GM19463 (cell line): ENCODE measurements at regions not wholly inside any gene's neighbourhood (a gene's known extent, or its start where the extent isn't known, plus 50 kb on each side); places are given as distances from the start of the nearest gene placed in this dataset.

Source experiments
- ATAC-seq: cut with Tn5 transposase; IDR thresholded peaks from one replicate; pipeline ENCODE4 v1.9.1; 2021; ENCODE audit warnings: mild to moderate bottlenecking, moderate library complexity; ENCODE audit not compliant: unreplicated experiment

- no peak for ATAC-seq
Measured at GRCh38 chr2:145854039-145854755, 1334.3 kb upstream of the ZEB2 start.

- ATAC-seq, result no peak
Measured at GRCh38 chr2:145851730-145852129, 1331.8 kb upstream of the ZEB2 start.

GRCh38 chr2:145849466-145849865 lies 1329.5 kb upstream of the ZEB2 start:
- ATAC-seq, result no peak

DNA sequence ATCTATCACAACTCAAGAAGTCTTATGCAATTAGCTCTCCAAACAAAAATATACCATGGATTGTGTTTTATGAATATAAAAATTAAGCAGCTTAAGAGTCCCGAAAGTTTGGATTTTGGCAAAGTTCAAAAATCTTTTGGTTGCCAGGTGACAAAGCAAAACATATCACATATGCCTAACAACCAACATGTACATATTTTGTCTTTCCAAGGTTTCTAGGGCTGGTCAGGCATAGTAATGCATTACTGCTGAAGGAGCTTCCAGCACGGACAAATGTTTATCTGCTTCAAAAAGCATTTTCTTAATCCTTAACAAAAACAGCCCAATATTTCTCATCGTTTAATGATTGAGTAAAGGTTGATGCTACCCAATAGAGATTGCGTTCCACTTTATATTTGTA lies 1327.1 kb upstream of the ZEB2 start:
- ATAC-seq, result no peak

DNA sequence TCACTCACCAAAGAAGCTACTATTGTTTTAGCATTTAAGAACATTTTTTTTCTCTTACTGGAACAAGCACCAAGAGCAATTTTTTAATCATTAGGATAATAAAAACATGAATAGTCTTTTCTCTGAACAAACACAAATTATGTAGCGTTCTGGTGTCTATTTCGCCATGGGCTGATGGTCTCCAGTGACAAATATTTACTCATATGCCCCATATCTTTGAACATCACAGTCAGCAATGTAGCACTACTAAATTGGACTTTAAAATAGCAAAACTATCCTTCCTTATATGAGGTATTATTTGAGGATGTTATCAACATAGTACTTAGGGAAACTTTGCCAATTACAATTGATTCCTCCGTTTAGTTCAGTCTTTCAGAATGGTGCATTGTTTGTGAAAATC lies 1326.0 kb upstream of the ZEB2 start:
- ATAC-seq, result no peak

- ATAC-seq, result no peak
Measured at GRCh38 chr2:145845207-145845894, 1325.4 kb upstream of the ZEB2 start.

GRCh38 chr2:145841973-145842372 lies 1322.1 kb upstream of the ZEB2 start:
- no peak for ATAC-seq

DNA sequence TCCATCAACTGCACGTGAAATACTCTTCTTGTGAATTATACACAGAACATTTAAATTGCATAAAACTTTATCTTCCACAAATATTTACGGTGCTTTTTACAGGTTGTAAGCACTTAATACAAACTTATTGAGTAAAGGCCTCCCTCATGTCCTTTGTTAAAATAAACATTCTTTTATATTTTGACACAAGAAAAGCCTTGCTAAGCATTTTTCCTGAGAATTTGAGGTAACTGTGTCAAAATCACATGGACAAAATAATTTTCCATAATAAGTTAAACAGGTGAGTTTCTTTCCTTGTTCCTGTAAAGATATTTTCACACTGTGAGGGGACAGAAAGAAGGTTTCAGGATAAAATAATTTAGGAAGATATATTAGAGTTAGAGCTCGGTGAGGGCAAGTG lies 1317.1 kb upstream of the ZEB2 start:
- no peak for ATAC-seq

DNA sequence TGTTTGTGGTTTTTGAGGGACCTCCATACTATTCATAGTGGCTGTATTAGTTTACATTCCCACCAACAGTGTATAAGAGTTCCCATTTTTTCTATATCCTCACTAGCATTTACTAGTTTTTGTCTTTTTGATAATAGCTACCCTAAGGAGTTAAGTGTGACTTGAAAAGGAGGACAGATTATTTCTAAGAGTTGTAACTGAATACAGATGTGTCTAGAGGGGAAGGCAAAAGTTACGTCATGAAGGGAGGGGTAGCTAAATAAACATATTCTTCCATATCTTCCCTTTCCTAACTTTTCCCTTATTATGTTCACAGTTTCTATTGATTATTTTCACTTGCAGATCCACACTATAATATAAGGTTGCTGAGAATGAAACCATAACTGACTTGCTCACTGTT lies 1315.7 kb upstream of the ZEB2 start:
- ATAC-seq, result no peak

DNA sequence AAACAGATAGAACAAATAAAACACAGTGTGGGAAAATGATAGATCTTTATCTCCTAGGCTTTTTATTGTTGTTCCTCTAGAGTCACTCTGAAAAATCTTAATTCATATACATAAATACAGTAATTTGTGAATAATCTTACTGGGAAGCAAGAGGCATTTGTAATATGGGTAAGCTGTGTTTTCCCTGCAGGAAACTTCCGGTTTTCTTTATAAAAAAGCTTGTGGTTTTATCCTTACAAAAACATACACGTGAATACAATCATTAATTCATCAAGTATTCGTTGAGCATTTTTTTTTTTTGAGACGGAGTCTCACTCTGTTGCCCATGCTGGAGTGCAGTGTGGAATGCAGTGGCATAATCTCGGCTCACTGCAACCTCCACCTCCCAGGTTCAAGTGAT lies 1312.8 kb upstream of the ZEB2 start:
- ATAC-seq, result no peak

- ATAC-seq, result no peak
Measured at GRCh38 chr2:145829931-145830330, 1310.0 kb upstream of the ZEB2 start.

GRCh38 chr2:145827235-145827634 lies 1307.3 kb upstream of the ZEB2 start:
- ATAC-seq, result no peak

DNA sequence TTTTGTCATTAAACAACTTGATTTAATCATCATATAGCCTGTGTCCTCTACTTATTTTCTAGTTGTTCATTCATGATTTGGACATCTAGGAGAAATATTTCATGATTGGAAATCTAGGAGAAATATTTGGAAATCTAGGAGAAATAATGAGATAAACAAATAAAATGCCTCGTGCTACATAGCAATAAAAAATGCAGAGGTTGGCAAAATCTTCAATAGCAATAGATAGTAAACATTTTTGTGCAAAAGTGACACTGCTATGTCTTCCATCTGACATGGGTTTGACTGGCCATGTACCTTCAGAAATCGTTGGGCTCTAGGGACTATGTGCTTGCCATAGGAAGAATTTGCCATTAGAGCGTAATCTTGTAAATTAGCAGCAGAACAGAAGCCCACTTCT lies 1304.5 kb upstream of the ZEB2 start:
- ATAC-seq, result no peak

DNA sequence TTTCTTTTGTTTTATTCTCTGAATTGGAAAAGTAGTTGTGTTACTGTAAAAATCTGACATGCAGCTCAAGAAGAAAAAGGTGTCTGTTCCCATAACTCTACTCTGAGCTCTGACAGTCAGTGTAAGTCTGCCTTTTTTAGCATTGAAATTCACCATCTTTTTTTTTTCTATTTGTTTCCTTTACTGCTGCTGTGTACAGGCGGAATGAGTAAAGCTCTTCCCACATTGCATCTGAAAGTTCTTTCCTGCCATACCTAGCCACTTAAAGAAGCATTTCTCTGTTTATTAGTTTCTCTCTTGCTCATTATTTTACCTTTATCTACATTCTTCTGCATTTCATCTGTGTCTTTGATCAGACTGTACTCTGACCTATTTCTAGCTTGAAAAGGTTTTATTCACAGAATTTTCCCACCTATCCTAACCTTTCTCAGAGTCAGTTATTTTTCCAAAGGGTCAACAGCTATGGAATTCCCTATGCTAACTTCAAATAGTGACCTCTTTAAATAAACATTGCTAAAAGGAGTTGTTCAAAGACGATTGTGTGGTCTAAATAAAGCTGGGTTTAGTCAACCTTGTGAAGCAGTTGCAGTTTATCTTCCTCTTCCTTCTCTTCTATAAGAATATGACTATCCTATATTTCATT lies 1303.1 kb upstream of the ZEB2 start:
- ATAC-seq, result no peak

- ATAC-seq, result no peak
Measured at GRCh38 chr2:145820651-145821050, 1300.7 kb upstream of the ZEB2 start.

- no peak for ATAC-seq
Measured at GRCh38 chr2:145818890-145819504, 1299.1 kb upstream of the ZEB2 start.

DNA sequence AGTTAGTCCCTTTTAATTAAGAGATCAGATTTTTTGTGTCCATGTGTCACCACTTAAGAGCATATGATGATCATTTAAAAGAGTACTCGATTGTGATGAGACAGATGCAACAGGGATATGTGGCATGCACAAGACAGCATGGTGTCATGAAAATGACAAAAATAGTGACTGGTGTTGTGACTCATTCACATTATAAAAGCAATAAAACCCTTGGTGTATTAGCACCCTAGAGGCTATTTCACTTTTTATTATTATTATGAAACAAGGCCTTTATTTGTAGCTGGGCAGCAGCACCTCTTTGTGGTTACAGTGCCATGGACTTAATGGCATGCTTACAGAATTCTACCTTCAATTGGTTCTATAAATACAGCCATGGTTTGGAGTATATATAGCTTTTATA lies 1296.0 kb upstream of the ZEB2 start:
- no peak for ATAC-seq

DNA sequence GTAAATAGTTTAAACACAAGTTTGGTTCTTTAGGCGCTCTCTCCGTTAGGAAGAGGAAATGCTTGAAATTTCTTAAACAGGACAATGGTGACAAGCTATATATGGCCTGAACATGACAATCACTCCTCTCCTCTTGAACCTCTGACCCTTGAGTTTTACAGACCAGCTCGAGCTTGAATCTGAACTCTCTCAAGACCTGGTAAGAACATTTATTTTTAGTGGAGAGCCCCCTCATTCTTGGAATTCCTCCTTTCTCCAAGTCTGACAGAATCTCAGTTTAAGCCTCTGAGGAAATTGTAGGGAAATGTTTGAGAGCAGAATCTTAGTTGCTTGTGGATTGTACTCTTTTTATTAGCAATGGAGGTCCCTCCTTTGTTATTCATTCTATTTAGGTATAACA lies 1293.6 kb upstream of the ZEB2 start:
- no peak for ATAC-seq

DNA sequence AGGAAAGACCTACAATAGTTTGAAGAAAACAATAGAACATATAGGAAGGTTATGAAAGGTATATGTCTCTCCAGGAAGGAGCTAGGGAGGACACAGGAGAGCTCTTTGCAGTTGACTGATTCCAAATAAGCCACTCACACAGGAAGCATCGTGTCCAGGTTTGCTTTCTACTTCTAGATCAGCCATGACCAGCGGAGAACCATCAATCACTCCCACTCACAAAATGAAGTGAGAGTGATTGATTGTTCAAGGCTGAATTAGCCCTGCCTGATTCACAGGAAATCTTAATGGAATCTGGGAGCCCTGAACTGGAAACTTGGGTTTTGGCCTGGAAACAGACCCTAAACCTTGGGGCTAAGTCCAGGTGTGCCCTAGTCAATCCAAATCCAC lies 1292.2 kb upstream of the ZEB2 start:
- ATAC-seq, result no peak

GRCh38 chr2:145811276-145812164 lies 1291.6 kb upstream of the ZEB2 start:
- no peak for ATAC-seq

- no peak for ATAC-seq
Measured at GRCh38 chr2:145807968-145808367, 1288.0 kb upstream of the ZEB2 start.
